Erythroblast (primary cell): ENCODE measurements at regions not wholly inside any gene's neighbourhood (a gene's known extent, or its start where the extent isn't known, plus 50 kb on each side); places are given as distances from the start of the nearest gene placed in this dataset.

Experiments
- GATA1 ChIP-seq: IDR thresholded peaks from 2 replicates; pipeline ENCODE4 v1.6.1; 2011; ENCODE audit warnings: low read depth, mild to moderate bottlenecking, control low read depth, low read length, moderate library complexity
- POLR2A ChIP-seq: IDR thresholded peaks from 2 replicates; pipeline ENCODE4 v1.6.1; 2011; ENCODE audit warnings: mild to moderate bottlenecking, low read length

DNA sequence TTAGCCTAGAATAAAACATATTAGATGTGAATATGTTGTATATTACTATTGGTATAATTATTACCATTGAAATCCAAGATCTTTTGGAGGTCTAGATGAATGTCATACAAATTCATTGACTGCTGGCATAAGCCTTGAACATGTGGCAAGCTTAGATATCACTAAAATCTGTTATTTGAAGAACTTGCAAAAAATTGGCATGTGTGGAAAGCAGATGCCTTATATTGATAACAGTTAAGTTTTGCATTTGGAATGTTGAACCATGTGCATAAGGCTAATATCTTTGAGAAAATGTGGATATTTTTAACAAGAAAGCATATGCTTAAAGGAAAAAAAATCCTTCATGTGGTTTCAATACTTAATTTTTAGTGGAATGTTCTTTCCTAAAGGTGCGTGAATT lies 203.6 kb upstream of the PRICKLE1 start:
- TF ChIP-seq POLR2A (no peak), GATA1 (no peak)
